T-helper 2 cell (primary cell): ENCODE measurements at regions not wholly inside any gene's neighbourhood (a gene's known extent, or its start where the extent isn't known, plus 50 kb on each side); places are given as distances from the start of the nearest gene placed in this dataset.
"Not testable (repeated sequence)": the region's sequence is repeated elsewhere in the genome, so short reads cannot be mapped to it uniquely, and the experiment has no call there.

Source experiments
- DNase-seq, 5 experiments: peaks; one replicate each; pipeline versions ENCODE4 v3.0.0 to v3.0.0-alpha.2; 2012 to 2022

GRCh38 chrX:35221391-35221790 is 278.8 kb downstream of the FAM47B start:
- not testable (repeated sequence) for DNase-seq

DNA sequence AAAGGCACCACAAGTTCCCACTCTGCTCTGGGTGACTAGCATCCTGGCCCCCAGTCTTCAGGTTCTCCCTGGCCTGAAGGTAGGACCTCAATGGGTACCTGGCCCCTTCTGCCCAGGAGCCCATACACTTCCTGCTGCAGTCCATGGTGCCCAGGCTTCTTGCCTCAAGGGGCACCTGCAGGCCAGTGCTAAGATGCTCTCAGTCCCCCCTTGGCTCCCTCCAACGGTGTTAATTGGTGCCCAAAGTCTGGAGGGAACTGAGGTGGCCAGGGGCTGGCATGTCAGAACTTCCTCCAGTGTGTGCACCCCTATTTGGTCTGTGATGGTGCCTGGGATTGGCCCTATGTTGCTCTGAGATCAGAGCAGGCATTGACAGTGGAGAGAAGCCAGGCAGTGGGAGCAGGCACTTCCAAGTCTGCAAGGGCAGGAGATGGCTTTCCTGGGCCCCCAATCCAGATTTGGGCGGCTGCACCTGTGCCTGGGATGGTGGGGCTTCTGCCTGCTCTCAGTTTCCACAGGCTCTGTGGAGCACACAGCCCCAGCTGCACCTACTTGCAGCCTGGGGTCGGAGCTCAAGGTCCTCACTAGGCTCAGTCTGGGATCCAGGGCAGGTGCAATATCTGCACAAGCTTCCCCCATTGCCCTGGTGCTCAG is 301.6 kb downstream of the FAM47B start:
- no peak for DNase-seq

DNA sequence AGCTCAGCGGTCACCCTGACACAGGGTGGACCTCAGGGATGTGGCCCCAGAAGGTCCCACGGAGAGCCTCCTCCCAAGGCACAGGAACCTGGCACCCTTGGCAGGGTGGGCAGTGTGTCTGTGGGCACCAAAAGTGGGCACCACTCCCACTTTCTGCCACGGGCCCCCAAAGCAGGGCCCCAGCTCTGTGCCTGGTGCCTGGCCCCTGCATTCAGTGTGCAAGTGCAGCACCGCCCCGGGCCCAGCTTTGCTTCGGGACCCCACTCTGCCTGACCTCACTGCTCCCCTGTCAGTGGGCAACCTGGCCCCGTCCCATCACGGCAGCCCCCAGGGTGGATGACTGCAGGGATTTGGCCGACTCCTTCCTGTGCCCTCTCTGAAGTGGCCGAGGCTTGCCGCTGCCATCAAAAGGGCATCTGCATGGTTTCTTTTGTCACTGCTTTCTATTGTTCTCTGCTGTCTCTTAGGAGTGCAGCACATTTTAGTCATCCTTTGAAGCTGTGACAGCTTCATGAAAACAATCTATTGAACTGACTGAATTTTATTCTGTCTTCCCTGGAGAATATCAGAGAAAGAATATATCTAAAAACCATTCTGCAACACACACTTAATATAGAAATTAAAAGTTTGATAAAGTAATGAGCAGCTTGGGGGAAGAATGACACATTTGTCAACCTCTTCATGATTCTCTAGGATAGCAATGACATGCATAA is 302.4 kb downstream of the FAM47B start:
- DNase-seq = no peak

DNA sequence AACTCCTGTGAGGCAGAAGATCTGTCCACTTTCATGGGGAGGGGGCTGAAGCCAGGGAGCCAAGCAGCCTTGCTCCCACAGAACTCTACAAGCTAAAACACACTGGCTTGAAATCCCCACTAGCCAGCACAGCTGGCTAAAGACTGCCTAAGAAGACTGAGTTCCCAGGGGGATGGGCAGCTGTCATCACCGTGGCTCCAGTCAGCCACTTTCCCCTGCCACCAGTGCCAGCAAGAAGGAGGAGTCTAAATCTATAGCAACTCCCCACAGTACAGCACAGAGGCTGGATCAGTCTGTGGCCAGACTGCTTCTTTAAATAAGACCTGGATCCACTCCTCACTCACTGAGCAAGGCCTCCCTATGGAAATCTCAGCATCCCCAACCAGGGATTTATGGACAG is 308.6 kb downstream of the FAM47B start:
- DNase-seq = no peak

- DNase-seq = no peak
Measured at GRCh38 chrX:35276115-35276514, 333.5 kb downstream of the FAM47B start.

DNA sequence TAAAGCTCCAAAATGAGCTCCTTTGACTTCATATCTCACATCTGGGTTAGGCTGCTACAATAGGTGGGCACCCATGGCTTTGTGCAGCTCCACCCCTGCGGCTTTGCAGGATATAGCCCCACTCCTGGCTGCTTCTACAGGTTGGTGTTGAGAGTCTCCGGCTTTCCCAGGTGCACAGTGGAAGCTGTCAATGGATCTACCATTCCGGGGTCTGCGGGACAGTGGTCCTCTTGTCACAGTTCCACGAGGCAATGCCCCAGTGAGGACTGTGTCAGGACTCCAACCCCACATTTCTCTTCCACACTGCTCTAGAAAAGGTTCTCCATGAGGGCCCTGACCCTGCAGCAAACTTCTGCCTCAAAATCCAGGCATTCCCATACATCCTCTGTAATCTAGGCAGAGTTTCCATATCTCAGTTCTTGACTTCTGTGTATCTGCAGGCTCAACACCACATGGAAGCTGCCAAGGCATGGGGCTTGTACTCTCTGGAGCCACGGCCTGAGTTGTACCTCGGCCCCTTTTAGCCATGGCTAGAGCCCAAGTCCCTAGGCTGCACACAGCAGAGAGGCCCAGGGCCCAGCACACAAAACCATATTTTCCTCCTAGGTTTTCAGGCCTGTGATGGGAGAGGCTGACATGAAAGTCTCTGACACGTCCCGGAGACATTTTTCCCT is 342.8 kb downstream of the FAM47B start:
- DNase-seq = no peak

DNA sequence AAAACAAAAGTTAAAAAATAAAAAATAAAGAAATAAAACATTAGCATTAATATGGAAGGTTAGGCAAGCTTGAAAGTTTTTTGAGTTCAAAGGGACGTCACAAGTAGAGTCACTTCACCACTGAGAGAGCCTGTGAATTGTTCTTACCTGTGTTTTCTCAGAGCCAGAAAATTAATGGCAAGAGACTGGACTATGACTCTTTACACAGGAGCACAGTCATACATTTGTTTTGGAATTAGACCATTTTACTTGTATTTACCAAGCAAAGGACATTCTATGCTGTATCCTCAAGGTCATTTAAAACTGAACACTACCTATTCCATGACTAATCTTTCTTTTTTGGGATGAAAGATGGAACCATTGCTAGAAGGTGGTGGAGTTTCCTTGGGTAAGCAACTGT is 346.1 kb downstream of the FAM47B start:
- no peak for DNase-seq

- no peak for DNase-seq
Measured at GRCh38 chrX:35289952-35290351, 347.4 kb downstream of the FAM47B start.

DNA sequence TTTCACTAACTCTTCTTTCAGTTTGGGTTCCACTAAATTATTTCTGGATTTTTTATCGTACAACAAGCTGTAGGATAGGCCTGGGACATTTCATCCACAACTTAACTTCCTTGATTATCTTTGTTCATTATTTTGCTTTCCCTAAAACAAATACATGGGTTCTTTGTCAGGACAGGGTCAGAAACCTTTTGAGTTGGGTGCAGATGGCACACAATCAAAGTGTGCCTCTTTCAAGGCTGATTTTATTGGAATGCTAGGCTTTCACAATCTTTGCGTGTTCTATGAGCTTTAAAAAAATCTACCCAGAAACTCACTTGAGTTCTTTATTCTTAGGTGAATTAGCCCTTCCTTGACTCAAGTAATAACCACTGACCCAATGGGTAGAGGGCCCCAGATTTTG is 348.4 kb downstream of the FAM47B start:
- DNase-seq = no peak

GRCh38 chrX:35292522-35292921 is 349.9 kb downstream of the FAM47B start:
- DNase-seq = no peak

DNA sequence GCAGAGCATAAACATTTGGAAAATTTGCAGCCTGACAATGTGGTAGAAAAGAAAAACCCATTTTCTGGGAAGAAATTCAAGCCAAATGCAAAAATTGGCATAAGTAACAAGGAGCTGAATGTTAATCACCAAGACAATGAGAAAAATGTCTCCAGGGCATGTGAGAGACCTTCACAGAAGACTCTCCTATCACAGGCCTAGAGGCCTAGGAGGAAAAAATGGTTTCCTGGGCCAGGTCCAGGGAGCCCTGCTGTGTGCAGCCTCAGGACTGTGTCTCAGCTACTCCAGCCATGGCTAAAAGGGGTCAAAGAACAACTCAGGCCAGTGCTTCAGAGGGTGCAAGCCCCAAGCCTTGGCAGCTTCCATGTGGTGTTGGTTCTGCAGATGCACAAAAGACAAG is 362.4 kb downstream of the FAM47B start:
- not testable (repeated sequence) for DNase-seq

DNA sequence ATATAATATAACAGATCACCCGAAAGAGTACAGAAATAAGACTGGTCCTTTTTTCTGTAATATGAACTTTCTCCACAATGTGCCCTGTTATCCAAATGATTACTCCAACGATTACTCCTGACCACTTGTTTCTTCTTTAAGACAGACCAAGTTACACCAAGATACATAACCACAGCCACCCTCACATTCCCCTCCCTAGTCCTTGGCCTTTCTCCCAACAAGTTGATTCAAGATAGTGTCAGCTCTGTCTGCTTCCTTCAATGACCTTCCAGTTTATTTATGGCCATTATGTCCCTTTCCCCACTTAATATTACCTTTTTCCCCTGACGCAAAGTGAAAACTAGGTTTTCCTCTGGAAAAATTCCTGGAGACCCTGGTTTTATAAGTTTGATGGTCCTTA is 397.2 kb downstream of the FAM47B start:
- no peak for DNase-seq

GRCh38 chrX:35340465-35340864 is 397.9 kb downstream of the FAM47B start:
- no peak for DNase-seq

DNA sequence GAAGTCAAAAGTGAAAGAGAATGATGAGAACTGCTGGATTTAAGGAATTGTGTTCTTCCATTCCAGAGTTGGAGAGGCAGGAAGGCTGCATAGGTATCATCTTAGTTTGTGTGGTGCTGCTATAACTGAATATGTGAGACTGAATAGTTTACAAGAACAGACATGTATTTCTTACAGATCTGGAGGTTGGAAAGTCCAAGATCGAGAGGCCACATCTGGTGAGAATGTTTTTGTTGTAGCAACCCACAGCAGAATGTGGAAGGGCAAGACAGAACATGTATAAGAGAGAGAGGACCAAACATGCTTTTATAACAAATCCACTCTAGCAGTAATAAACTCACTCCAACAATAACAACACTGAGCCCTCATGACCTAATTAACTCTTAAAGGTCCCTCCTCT is 408.6 kb downstream of the FAM47B start:
- no peak for DNase-seq

DNA sequence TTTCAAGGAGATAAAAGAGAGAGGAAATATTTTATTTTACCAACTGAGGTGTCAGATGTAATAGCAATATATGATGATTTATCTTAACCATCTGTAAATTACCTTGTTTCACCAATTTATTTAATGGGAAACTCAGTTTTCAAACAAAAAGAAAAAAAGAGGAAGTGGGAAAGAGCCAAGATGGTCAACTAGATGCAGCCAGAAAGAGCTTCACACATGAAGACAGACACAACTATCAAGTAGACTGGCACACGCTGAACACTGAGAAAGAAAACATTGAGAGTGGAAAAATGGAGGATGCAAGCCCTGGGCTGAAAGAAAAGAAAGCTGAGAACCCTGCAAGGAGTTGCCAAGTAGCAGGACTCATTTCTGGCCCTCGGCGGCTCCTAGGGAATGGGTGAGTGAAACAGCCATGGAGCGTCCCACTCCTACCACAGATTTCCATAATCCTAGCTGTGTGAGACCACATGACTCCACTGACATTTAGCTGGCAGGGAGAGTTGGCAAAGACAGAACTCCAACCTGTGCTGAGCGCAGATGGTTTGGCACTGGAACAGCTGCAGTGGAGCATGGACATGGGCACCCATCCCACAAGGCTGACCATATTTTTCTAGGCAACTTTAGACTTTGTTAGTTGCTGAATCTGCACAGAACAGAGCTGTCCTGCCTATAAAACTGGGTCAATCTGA is 409.3 kb downstream of the FAM47B start:
- no peak for DNase-seq

DNA sequence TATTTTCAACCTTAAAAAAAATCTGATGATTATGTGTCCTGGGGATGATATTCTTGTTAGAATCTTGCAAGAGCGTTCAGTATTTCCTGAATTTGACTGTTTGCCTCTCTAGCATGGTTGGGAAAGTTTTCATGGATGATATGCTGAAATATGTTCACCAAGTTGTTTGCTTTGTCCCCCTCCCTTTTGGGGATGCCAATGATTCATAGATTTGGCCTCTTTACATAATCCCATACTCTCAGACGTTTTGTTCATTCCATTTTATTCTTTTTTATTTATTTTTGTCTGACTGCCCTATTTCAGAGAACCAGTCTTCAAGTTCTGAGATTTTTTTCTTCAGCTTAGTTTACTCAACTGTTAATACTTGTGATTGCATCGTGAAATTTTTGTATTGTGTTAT is 415.1 kb downstream of the FAM47B start:
- no peak for DNase-seq

DNA sequence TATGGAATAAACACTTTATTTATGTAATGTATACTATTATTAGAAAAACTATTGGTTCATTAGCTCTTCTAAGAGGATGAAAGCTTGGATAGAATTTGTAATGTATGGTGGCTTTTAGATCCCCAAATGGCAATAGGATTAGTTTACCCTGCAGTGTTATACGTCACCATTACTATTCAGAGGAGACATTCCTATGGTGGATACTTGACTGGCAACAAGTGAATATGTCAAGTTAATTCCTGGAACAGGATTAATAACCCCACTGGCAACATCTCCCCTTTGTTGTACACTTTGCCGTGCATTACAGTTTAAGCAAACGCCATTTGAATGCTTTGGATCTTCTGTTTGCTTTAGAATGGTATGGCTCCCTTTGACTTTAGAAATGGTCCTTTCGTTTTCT is 420.3 kb downstream of the FAM47B start:
- DNase-seq = no peak

GRCh38 chrX:35374116-35374515 is 424.0 kb upstream of the MAGEB16 start:
- no peak for DNase-seq

DNA sequence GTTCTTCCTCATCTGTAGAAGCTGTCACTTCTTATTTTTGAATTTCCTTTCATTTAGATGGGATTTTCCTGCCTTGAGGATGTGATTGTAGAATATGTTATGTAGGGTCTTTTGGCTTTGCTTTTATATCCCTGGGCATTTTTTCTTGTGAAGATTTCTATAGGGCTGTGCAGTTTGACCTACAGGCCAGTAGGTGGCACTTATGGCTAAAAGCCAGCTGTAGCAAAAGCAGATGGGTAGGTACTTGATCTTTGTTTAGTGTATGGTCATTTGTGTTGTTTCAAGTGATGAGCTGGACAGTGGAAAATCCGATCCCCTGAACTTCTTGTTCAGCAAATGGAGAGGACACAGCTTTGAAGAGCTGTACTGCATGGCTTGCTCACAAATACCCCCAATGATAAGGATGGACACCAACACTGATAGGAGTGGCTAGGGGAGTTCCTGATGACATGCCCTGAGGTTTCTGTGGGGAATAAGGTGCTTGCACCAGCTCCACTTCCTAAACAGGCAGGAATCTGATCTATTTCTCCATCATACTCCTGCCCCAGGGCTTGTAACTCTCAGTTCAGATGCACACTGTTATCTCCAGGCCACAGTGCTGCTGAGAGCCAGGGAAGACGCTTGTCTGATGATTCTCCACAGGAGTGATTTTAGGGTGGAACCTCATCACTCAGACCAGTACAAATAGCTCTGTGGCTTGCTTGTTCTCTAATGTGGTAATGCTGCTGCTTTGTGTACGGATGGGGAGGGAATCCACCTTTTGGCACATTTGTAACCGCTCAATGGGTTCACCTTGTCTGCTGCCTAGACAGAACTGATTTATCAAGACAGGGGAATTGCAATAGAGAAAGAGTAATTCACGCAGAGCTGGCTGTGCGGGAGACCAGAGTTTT is 417.1 kb upstream of the MAGEB16 start:
- peak in 1 of 5 experiments; percentile 1 for DNase-seq

DNA sequence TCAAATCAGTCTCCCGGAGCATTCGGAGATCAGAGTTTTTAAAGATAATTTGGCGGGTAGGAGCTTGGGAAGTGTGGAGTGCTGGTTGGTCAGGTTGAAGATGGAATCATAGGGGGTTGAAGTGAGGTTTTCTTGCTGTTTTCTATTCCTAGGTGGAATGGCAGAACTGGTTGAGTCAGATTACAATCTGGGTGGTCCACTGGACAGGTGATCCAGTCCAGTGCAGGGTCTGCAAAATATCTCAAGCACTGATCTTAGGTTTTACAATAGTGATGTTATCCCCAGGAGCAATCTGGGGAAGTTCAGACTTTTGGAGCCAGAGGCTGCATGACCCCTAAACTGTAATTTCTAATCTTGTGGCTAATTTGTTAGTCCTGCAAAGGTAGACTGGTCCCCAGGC is 416.4 kb upstream of the MAGEB16 start:
- not testable (repeated sequence) for DNase-seq

DNA sequence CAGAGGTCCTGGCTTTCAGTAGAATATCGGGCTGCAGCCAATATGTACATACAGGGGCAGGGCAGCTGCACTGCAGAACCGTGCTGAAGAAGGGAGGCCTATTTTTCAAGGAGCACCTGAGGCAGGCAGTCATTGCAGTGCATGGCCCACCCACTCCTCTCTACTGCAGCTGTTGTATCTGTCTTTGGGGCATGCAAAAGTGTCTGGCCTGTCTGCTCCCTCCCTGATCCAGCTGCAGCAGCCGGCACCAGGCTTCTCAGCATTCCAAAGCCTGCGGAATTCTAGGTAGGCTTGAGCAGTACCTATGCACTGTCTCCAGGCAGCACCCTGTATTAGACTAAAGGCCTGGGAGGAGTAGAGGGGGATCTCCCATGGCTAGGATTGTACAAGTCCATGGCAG is 415.2 kb upstream of the MAGEB16 start:
- no peak for DNase-seq

- no peak for DNase-seq
Measured at GRCh38 chrX:35392232-35392631, 405.9 kb upstream of the MAGEB16 start.
